ENCODE measurements at regions not wholly inside any gene's neighbourhood (a gene's known extent, or its start where the extent isn't known, plus 50 kb on each side); places are given as distances from the start of the nearest gene placed in this dataset.
"Not testable (repeated sequence)": the region's sequence is repeated elsewhere in the genome, so short reads cannot be mapped to it uniquely, and the experiment has no call there.

GRCh38 chr21:10413247-10414120, 107.9 kb upstream of the TPTE start (continued):
- TF ChIP-seq REST (IDR thresholded peaks at IDR 0.05; ENCODE audit: borderline replicate concordance): not testable (repeated sequence)
- TF ChIP-seq REST (CRISPR knock-in tag; IDR thresholded peaks at IDR 0.05; ENCODE audit: low read depth) (0 out of 2 replicates have a peak, but pooled peaks have one; percentile 30), ZNF592 (IDR thresholded peaks at IDR 0.05) (peak; percentile 77), RBM25 (IDR thresholded peaks at IDR 0.05; ENCODE audit: low read depth, low read length, severe bottlenecking) (peak; percentile 90), LCOR (CRISPR knock-in tag; IDR thresholded peaks at IDR 0.05) (peak; percentile 59; the same call in 1 of the 2 replicates), KDM5B (IDR thresholded peaks at IDR 0.05; ENCODE audit: insufficient replicate concordance, low read depth, low read length) (peak; percentile 52), RNF2 (IDR thresholded peaks at IDR 0.05) (peak; percentile 34; the same call in 1 of the 2 replicates), CSDE1 (IDR thresholded peaks at IDR 0.05) (peak; percentile 67 to 98; a peak in 3 of 4 replicates), CBX1 (IDR thresholded peaks at IDR 0.05; ENCODE audit: low read depth) (peak; percentile 56; the same call in 1 of the 2 replicates), ZNF224 (CRISPR knock-in tag; IDR thresholded peaks at IDR 0.05) (peak; percentile 42; the same call in 1 of the 2 replicates), HLTF (IDR thresholded peaks at IDR 0.05) (0 out of 2 replicates have a peak, but pooled peaks have one; percentile 21), CHD2 (IDR thresholded peaks at IDR 0.05; ENCODE audit: low read depth, low read length) (peak; percentile 65), THRAP3 (IDR thresholded peaks at IDR 0.05; ENCODE audit: borderline replicate concordance) (0 out of 2 replicates have a peak, but pooled peaks have one; percentile 17), L3MBTL2 (IDR thresholded peaks at IDR 0.05) (peak; percentile 95)
